DMS114 treated with DMSO at 0.1 percent for 48 hours (cell line): ENCODE measurements at regions not wholly inside any gene's neighbourhood (a gene's known extent, or its start where the extent isn't known, plus 50 kb on each side); places are given as distances from the start of the nearest gene placed in this dataset.
"Not testable (repeated sequence)": the region's sequence is repeated elsewhere in the genome, so short reads cannot be mapped to it uniquely, and the experiment has no call there.

Experiments used
- DNase-seq: peaks from one replicate; lab custom pipeline; 2025; ENCODE audit not compliant: unreplicated experiment; lab: John Stamatoyannopoulos, UW

DNA sequence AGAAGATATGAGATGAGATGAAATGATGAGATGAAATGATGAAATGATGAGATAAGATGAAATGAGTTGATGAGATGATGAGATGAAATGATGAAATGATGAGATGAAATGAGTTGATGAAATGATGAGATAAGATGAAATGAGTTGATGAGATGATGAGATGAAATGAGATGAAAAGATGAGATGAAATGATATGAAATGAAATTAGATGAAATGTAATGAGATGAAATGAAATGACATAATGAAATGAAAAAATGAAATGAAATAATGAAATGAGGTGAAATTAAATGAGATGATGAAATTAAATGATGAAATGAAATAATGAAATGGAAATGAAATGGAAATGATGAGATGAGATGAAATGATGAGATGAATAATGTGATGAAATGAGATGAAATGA, 231.6 kb downstream of the GOLGA6L6 start:
- DNase-seq, result not testable (repeated sequence)

DNA sequence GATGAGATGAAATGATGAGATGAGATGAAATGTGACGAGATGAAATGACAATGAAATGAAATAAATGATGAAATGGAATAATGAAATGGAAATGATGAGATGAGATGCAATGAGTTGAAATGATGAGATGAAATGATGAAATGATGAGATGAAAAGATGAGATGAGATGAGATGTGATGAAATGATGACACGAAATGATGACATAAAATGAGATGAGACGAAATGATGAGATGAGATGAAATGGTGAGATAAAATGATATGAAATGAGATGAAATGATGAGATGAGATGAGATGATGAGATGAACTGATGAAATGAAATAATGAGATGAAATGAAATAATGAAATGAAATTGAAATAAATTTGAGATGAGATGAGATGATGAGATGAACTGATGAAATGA, 232.2 kb downstream of the GOLGA6L6 start:
- not testable (repeated sequence) for DNase-seq

GRCh38 chr15:20308027-20308690, 233.4 kb downstream of the GOLGA6L6 start:
- DNase-seq, result not testable (repeated sequence)

- not testable (repeated sequence) for DNase-seq
Observed at GRCh38 chr15:20307137-20307536, 234.5 kb downstream of the GOLGA6L6 start.

GRCh38 chr15:20306497-20307106, 235.0 kb downstream of the GOLGA6L6 start:
- DNase-seq, result not testable (repeated sequence)

- not testable (repeated sequence) for DNase-seq
Observed at GRCh38 chr15:20305912-20306311, 235.7 kb downstream of the GOLGA6L6 start.

DNA sequence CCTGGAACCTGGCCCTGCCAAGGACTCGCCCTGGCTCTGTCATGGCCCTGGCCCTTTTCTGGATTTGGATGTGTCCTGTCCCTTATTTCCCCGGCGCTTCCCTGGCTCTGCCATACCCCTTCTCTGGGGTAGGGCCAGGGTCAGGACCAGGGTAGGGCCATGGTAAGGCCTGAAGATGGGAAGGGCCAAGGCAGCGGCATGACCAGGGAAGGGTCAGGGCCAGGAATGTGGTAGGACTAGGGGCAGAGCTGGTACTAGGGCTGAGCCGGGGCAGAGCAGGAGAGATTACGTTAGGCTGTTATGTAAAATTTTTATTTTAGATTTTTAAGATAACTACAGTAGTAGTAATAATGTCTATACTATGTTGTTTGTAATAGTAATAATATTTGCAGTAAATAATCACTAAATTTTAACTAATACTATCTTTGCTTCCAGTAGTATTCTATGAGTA, 236.6 kb downstream of the GOLGA6L6 start:
- DNase-seq, result not testable (repeated sequence)

DNA sequence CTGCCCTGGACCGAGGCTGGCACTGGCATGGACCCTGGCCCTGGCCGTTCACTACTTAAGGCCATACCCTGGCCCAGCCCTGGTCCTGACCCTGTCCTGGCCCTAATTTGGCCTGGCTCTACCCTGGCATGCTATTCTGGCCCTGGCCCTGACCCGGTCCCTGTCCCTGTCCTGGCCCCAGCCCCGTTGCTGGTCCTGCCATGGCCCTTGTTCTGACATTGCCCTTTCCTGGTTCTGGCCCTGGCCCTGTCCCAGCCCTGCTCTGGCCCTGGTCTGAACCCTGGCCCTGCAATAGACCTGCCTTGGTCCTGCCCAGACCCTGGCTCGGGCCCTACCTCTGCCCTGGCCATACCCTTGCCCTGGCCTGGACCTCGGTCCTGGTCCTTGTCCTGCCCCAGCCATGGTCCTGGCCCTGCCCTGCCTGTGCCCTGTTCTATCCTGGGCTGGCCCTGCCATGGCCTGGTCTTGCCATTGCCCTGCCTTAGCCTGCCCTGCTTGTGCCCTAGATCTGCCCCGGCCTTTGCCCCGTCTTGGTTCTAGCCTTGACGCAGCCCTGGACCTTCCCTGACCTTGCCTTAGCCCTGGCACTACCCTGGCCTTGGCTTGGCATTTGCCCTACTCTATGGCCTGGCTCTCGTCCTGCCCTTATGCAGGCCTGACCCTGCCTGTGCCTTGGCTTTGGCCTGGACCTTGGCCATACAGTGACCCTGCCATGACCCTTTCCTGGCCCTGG, 237.2 kb downstream of the GOLGA6L6 start:
- DNase-seq, result not testable (repeated sequence)

DNA sequence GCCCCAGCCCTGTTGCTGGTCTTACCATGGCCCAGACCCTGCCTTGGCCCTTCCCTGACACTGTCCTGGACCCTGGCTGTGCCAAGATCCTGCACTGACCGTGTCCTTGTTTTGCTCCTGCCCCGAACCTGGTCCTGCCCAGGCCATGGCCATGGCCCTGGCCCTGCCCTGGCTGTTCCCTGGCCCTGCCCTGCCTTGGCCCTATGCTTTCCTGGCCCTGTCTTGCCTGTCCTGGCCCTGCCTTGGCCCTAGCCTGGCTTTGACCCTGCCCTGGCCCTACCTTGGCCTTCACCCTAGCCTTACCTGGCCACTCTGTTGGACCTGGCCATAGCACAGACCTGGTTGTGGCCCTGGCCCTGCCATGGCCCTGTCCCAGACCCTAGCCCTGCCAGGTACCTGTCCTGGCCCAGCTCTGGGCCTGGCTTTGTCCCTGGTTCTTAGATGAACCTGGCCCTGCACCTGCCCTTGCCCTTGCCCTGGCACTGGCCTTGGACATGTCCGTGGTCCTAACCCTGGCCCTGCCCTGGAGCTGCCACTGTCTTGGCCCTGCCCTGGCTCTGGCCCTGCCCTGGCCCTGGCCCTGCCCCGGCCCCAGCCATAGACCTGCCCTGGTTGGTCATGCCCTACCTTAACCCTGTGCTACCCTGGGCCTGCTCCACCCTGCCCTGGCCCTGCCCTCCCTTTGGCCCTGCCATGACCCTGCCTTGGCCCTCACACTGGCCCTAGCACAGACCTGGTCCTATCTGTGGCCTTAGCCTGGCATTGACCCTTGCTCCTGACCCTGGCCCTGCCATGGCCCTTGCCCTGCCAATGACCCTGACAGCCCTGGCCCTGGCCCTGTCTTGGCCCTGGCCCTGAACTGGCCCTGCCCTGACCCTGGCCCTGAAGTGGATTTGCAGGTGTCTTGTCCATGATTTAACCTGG, 238.1 kb downstream of the GOLGA6L6 start:
- DNase-seq, result not testable (repeated sequence)

DNA sequence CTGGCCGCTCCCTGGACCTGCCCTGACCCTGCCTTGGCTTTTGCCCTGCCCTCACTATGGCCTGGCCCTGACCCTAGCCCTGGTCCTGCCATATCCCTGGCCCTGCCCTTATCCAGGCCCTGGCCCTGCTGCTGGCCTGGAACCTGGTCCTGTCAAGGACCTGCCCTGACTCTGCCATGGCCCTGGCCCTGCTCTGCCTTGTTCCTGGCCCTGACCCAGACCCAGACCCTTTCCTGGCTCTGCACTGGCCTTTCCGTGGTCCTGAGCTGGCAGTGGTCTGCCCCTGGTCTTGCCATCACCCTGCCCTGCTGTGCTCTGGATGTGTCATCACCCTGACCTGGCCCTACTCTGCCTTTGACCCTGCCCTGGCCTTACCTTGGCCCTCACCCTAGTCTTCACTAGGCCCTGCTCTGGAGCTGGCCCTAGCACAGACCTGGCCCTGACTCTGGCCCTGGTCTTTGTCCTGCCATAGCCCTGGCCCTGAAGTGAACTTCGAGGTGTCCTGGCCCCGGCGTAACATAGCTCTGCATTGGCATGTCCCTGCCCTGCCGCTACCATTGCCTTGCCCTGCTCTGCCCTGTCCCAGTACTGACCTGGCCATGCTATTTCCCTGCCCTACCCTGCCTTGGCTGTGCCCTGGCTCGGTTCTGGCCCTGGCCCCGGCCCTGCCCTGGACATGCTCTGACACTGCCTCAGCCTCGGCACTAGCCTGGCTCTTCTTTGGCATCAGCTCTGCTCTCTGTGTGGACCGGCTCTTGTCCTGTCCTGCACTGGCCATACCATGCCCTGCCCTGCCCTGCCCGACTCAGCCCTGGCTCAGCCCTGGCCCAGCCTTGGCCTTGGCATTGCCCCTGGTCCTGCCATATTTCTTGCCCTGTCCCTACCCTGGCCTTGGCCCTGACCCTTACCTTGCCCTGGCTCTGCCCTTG, 239.2 kb downstream of the GOLGA6L6 start:
- DNase-seq, result not testable (repeated sequence)

DNA sequence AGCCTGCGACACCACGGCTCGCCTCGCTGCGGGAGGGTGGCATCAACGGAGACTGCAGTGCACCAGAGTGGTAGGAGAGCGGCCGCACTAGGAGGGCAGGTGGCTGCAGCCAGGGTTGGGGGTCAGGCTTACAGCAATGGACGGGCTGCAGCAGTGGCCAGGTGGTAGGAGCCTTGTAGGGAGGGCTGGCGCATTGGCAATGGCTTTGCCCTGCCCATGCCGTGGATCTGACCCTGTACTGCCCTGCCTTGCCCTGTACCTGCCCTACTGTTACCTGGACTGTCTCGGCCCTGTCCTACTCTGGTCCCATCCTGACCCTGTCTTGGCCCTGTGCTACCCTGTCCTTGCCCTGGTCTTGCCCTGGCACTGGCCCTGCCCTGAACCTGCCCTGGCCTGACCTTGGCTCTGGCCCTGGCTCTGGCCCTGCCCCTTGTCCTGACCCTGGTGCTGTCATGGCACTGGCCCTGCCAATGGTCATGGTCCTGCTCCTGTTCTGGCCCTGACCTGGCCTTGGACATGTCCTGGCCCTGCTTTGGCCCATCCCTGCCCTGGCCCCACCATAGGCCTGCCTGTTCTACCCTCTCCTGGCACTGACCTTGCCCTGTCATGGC, 240.0 kb downstream of the GOLGA6L6 start:
- not testable (repeated sequence) for DNase-seq

- DNase-seq, result not testable (repeated sequence)
Observed at GRCh38 chr15:20301041-20301390, 240.6 kb downstream of the GOLGA6L6 start.

GRCh38 chr15:20300351-20301040, 241.1 kb downstream of the GOLGA6L6 start:
- DNase-seq, result not testable (repeated sequence)

GRCh38 chr15:20297603-20298123, 243.9 kb downstream of the GOLGA6L6 start:
- not testable (repeated sequence) for DNase-seq

GRCh38 chr15:20296261-20296660, 245.3 kb downstream of the GOLGA6L6 start:
- DNase-seq, result not testable (repeated sequence)

DNA sequence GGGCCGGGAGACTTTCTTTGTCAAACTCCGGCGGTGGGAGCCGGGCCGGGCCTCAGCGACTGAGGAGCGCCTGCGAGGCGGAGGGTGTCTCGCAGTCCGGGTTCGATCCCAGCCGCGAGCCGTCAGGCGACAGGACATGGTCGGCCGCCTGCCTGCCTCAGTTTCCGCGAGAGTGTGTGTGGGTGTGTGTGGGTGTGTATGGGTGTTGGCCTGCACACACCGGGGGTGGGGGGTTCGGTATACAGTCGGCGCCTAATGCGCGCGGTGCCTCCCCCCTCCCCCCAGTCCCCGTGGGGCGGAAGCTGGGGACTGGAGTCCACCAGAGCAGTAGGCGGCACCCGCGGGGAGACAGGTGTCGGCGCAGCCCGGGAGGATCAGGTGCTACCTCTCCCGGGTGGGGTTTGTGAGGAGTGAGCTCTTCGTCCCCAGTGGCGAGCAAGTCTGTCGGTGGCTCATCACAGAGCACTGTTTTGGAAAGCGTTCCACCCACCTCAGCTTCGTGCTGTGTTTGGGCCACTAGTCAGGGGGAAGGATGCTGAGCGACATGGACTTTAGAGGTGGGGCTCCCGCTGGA, 246.3 kb downstream of the GOLGA6L6 start:
- no peak for DNase-seq

DNA sequence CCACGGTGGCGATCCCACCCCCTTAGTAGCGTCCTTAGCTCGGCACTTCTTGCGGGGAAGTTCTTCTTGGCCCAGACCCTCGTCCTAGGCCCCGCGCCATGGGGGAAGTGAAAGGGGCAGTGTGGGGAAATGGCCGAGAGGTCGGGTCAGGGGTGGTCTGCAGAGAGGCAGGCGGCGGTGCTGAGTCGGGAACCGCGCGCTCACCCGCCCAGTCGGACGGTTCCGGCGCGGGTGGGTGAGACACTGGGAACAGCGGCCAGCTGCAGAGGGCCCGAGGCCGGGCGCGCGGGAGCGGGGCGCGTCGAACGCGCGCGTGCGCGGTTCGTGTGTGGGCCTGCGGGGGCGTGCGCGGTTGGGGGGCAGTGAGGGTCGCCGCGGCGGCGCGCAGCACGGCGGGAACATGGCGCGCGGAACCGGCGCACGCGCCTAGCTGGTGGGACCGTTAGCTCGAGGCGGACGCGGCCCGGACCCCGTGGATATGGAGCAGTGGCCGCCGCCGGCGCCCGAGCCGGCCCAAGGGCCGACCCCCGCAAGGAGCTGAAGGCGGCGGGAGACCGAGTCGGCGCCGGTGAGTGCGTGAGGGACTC, 246.9 kb downstream of the GOLGA6L6 start:
- no peak for DNase-seq
